HEK293T (cell line): ENCODE measurements at regions not wholly inside any gene's neighbourhood (a gene's known extent, or its start where the extent isn't known, plus 50 kb on each side); places are given as distances from the start of the nearest gene placed in this dataset.

Source experiments
- CTCF ChIA-PET: fragments of 350-600 bp; formaldehyde crosslinking; extraction: SDS; loops from one replicate; lab custom pipeline; 2021; ENCODE audit warnings: antibody characterized with exemption, inconsistent platforms; lab: Yijun Ruan, JAX
- POLR2A ChIA-PET: fragments of 350-600 bp; formaldehyde crosslinking; extraction: SDS; loops from one replicate; lab custom pipeline; 2020; ENCODE audit warnings: antibody characterized with exemption, inconsistent platforms; lab: Yijun Ruan, JAX
- DNase-seq: peaks from one replicate; pipeline ENCODE4 v3.0.0; 2012; ENCODE audit warnings: mixed read lengths; ENCODE audit errors: extremely low spot score
- ARNT ChIP-seq: fragments of 450-650 bp; IDR thresholded peaks from 2 replicates; pipeline ENCODE4 v1.6.1; 2017; ENCODE audit warnings: mild to moderate bottlenecking
- BHLHE40 ChIP-seq: fragments of 450-650 bp; IDR thresholded peaks from 2 replicates; pipeline ENCODE4 v1.6.1; 2016; ENCODE audit warnings: mild to moderate bottlenecking, moderate library complexity, borderline replicate concordance
- CTBP1 ChIP-seq: fragments of 450-650 bp; IDR thresholded peaks from 2 replicates; pipeline ENCODE4 v1.6.1; 2016; ENCODE audit warnings: borderline replicate concordance
- ELF4 ChIP-seq: fragments of 450-650 bp; IDR thresholded peaks from 2 replicates; pipeline ENCODE4 v1.6.1; 2017; ENCODE audit warnings: antibody characterized with exemption
- FOXA1 ChIP-seq: fragments of 450-650 bp; IDR thresholded peaks from 2 replicates; pipeline ENCODE4 v1.6.1; 2016; ENCODE audit warnings: mild to moderate bottlenecking
- FOXK2 ChIP-seq: fragments of 450-650 bp; IDR thresholded peaks from 2 replicates; pipeline ENCODE4 v1.6.1; 2016; ENCODE audit warnings: mild to moderate bottlenecking
- FOXM1 ChIP-seq: fragments of 450-650 bp; IDR thresholded peaks from 2 replicates; pipeline ENCODE4 v1.6.1; 2017; ENCODE audit warnings: mild to moderate bottlenecking, borderline replicate concordance
- HDGF ChIP-seq: fragments of 450-650 bp; IDR thresholded peaks from 2 replicates; pipeline ENCODE4 v1.6.1; 2017; ENCODE audit warnings: antibody characterized with exemption, borderline replicate concordance
- L3MBTL2 ChIP-seq: fragments of 450-650 bp; conservative IDR thresholded peaks from 2 replicates; pipeline ENCODE4 v1.6.1; 2016; ENCODE audit warnings: mild to moderate bottlenecking
- LEF1 ChIP-seq: fragments of 450-650 bp; IDR thresholded peaks from 2 replicates; pipeline ENCODE4 v1.6.1; 2017; ENCODE audit warnings: mild to moderate bottlenecking, borderline replicate concordance
- NFRKB ChIP-seq: fragments of 450-650 bp; IDR thresholded peaks from 2 replicates; pipeline ENCODE4 v1.6.1; 2016; ENCODE audit warnings: mild to moderate bottlenecking, moderate library complexity
- PKNOX1 ChIP-seq: fragments of 450-650 bp; IDR thresholded peaks from 2 replicates; pipeline ENCODE4 v1.6.1; 2016
- SP1 ChIP-seq: fragments of 450-650 bp; IDR thresholded peaks from 2 replicates; pipeline ENCODE4 v1.6.1; 2017
- SUZ12 ChIP-seq: fragments of 450-650 bp; IDR thresholded peaks from 2 replicates; pipeline ENCODE4 v1.6.1; 2016; ENCODE audit warnings: mild to moderate bottlenecking
- TARDBP ChIP-seq: fragments of 450-650 bp; IDR thresholded peaks from 2 replicates; pipeline ENCODE4 v1.6.1; 2016
- ZNF384 ChIP-seq: fragments of 450-650 bp; IDR thresholded peaks from 2 replicates; pipeline ENCODE4 v1.6.1; 2016

GRCh38 chr15:95734422-95735316 is 595.8 kb upstream of the NR2F2 start:
- POLR2A ChIA-PET: no interaction called here
- CTCF ChIA-PET: interaction anchor here (0.6 kb wide), 1 partner anchor 534 kb away, joined by 3 read pairs; no protein-coding TSS in a partner anchor
- TF ChIP-seq FOXA1 (no peak), BHLHE40 (no peak), ELF4 (no peak), TARDBP (no peak), LEF1 (no peak), SUZ12 (no peak), HDGF (no peak), L3MBTL2 (no peak), PKNOX1 (no peak), SP1 (no peak), FOXM1 (no peak), ZNF384 (no peak), ARNT (no peak), FOXK2 (no peak)
- DNase-seq: no peak

DNA sequence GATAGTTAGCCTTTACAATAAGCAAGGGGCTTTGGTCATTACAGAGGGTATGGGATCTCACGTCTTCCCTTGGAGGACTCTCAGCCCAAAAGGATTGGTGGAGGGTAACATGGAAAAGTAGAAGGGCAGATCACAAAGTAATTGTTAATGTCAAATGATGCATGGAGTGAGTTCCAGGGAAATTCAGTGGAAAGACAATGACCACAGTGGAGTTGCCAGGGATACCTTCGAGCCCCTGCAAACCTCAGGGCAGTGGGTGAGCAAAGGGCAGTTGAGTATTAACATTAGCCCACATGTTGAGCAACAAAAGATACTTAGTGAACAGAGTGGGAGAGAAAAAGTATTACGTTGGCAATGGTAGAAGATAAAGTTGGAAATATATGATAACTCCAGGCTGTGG is 593.4 kb upstream of the NR2F2 start:
- ChIA-PET CTCF (no interaction called here), POLR2A (no interaction called here)
- TF ChIP-seq HDGF: no peak
- TF ChIP-seq LEF1: no peak
- TF ChIP-seq L3MBTL2: no peak
- no peak for TF ChIP-seq ZNF384
- TF ChIP-seq FOXK2: no peak
- TF ChIP-seq TARDBP: no peak
- TF ChIP-seq FOXA1: no peak
- TF ChIP-seq ARNT: no peak
- TF ChIP-seq FOXM1: no peak
- TF ChIP-seq NFRKB: no peak
- TF ChIP-seq BHLHE40: no peak
- TF ChIP-seq SUZ12: no peak
- no peak for TF ChIP-seq ELF4
- DNase-seq: no peak

- DNase-seq: no peak
- ChIA-PET POLR2A (no interaction called here), CTCF (no interaction called here)
- TF ChIP-seq FOXK2: no peak
- no peak for TF ChIP-seq HDGF
- no peak for TF ChIP-seq SUZ12
- no peak for TF ChIP-seq ZNF384
- no peak for TF ChIP-seq CTBP1
- TF ChIP-seq LEF1: no peak
- no peak for TF ChIP-seq FOXA1
- no peak for TF ChIP-seq ELF4
- no peak for TF ChIP-seq TARDBP
- no peak for TF ChIP-seq NFRKB
- TF ChIP-seq L3MBTL2: no peak
- TF ChIP-seq SP1: no peak
- no peak for TF ChIP-seq FOXM1
- no peak for TF ChIP-seq BHLHE40
- no peak for TF ChIP-seq ARNT
- no peak for TF ChIP-seq PKNOX1
These were observed 591.4 kb upstream of the NR2F2 start for GRCh38 chr15:95739131-95739530.

GRCh38 chr15:95741830-95742229 is 588.7 kb upstream of the NR2F2 start:
- no peak for DNase-seq
- TF ChIP-seq NFRKB: no peak
- no peak for TF ChIP-seq ZNF384
- no peak for TF ChIP-seq PKNOX1
- TF ChIP-seq L3MBTL2: no peak
- ChIA-PET CTCF (no interaction called here), POLR2A (no interaction called here)

- ChIA-PET POLR2A (interaction anchor here (0.5 kb wide), 1 partner anchor 438 kb away, joined by 3 read pairs; no protein-coding TSS in a partner anchor), CTCF (no interaction called here)
- no peak for DNase-seq
- TF ChIP-seq ELF4: no peak
These were observed 588.2 kb upstream of the NR2F2 start for GRCh38 chr15:95742256-95742655.

GRCh38 chr15:95742836-95743235 is 587.7 kb upstream of the NR2F2 start:
- TF ChIP-seq ELF4 (no peak), SP1 (no peak), SUZ12 (no peak), FOXK2 (no peak), FOXA1 (no peak), TARDBP (no peak), PKNOX1 (no peak), ZNF384 (no peak), BHLHE40 (no peak), CTBP1 (no peak), ARNT (no peak), NFRKB (no peak), HDGF (no peak), L3MBTL2 (no peak), FOXM1 (no peak), LEF1 (no peak)
- POLR2A ChIA-PET: no interaction called here
- CTCF ChIA-PET: no interaction called here
- DNase-seq: no peak
